C4-2B (cell line): ENCODE measurements at regions not wholly inside any gene's neighbourhood (a gene's known extent, or its start where the extent isn't known, plus 50 kb on each side); places are given as distances from the start of the nearest gene placed in this dataset.
"Not testable (repeated sequence)": the region's sequence is repeated elsewhere in the genome, so short reads cannot be mapped to it uniquely, and the experiment has no call there.

ENCODE experiments used
- H3K27ac ChIP-seq: fragments of 450-650 bp; 2 replicates; pipeline ENCODE4 v1.5.1; 2017
- ZFX ChIP-seq: fragments of 450-650 bp; IDR thresholded peaks from 2 replicates; pipeline ENCODE4 v1.6.1; 2017
- TF ChIP-seq, protein P1 (sequence below): fragments of 450-650 bp; conservative IDR thresholded peaks from 2 replicates; pipeline ENCODE4 v1.5.1; 2017; ENCODE audit warnings: mild to moderate bottlenecking

- H3K27ac ChIP-seq: no peak overlapping the region
- TF ChIP-seq ZFX: no peak
- TF ChIP-seq, protein P1, sequence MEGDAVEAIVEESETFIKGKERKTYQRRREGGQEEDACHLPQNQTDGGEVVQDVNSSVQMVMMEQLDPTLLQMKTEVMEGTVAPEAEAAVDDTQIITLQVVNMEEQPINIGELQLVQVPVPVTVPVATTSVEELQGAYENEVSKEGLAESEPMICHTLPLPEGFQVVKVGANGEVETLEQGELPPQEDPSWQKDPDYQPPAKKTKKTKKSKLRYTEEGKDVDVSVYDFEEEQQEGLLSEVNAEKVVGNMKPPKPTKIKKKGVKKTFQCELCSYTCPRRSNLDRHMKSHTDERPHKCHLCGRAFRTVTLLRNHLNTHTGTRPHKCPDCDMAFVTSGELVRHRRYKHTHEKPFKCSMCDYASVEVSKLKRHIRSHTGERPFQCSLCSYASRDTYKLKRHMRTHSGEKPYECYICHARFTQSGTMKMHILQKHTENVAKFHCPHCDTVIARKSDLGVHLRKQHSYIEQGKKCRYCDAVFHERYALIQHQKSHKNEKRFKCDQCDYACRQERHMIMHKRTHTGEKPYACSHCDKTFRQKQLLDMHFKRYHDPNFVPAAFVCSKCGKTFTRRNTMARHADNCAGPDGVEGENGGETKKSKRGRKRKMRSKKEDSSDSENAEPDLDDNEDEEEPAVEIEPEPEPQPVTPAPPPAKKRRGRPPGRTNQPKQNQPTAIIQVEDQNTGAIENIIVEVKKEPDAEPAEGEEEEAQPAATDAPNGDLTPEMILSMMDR: peak; percentile 54
These were observed 55.1 kb downstream of the RBMXL2 start for GRCh38 chr11:7143908-7144307.

DNA sequence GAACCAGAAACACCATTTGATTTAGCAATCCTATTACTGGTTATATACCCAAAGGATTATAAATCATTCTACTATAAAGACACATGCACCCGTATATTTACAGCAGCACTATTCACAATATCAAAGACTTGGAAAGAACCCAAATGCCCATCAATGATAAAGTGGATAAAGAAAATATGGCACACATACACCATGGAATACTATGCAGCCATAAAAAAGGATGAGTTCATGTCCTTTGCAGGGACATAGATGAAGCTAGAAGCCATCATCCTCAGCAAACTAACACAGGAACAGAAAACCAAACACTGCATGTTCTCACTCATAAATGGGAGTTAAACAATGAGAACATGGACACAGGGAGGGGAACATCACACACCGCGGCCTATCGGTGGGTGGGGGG lies 61.3 kb downstream of the RBMXL2 start:
- H3K27ac ChIP-seq: not testable (repeated sequence)

GRCh38 chr11:7154881-7155361 lies 66.1 kb downstream of the RBMXL2 start:
- H3K27ac ChIP-seq: no peak overlapping the region
- TF ChIP-seq ZFX: no peak
- TF ChIP-seq, protein P1: no peak

DNA sequence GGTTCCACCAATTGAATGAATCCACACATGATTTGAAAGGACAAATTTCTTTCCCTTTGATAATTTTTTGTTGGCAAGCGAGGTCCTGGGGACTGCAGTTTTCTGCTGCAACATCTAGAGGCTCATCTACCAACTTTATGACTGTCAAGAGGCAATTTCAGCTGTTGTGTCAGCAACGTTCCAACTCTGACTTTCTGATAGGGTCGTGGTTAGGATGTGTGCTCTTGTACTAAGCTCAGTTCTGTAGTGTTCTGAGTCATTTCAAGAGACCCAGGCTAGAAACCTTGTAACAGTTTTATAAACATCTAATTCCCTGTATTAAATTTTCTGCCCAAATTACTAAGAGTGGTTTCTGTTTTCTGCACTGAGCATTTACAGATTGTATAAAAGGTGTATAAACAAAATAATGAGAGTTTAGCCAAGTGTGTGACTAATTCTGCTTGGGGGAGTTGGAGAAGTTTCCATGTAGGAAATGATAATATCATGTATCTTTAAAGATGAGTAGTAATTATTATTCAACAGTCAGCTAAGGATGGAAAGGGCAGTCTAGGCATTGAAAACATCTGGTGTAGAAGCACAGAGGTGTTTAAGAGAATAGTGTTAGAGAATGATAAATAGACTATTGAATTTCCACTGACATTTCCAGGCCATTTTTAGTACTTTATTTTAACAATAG lies 72.2 kb downstream of the RBMXL2 start:
- TF ChIP-seq ZFX: no peak
- TF ChIP-seq, protein P1: no peak
- no peak overlapping the region for H3K27ac ChIP-seq

DNA sequence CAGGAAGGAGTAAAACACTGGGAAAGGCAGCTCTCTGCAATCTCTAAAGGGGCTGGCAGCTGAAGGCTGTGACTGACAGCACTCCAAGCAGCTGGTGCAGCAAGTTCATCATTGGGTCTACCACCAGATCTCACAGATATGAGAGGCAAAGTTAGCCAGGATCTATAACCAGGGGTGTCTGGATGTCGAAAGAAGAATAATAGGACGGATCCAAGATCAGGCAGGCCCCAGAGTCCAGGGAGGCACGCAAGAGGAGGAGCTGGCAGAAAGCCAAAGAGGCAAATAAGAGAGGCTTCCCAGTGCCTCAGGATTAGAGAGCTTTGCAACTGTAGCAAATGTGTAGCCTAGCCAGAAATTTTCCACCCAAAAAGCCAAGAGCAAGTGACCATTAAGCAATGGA lies 77.1 kb downstream of the RBMXL2 start:
- TF ChIP-seq, protein P1: no peak
- no peak for TF ChIP-seq ZFX

GRCh38 chr11:7167976-7168740 lies 79.4 kb downstream of the RBMXL2 start:
- no peak for TF ChIP-seq ZFX
- TF ChIP-seq, protein P1: peak; percentile 19
- no peak overlapping the region for H3K27ac ChIP-seq

More for the DNA sequence above, 77.1 kb downstream of the RBMXL2 start:
- H3K27ac ChIP-seq: no peak overlapping the region

DNA sequence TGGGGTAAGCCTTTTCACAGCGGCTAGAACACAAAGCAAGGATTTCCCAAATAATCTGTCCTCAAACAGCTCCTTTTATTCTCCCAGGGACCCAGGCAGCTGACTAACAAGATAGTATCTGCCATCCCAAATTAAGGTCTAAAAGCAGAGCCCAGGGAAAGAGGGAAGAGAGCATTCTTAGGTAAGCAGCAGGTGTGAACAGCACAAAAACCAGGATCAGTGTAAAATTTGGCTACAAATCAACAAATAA lies 79.9 kb downstream of the RBMXL2 start:
- no peak for TF ChIP-seq ZFX
- TF ChIP-seq, protein P1: no peak
- no peak overlapping the region for H3K27ac ChIP-seq

GRCh38 chr11:7170431-7170830 lies 81.3 kb upstream of the SYT9 start:
- TF ChIP-seq, protein P1: no peak
- TF ChIP-seq ZFX: no peak
- no peak overlapping the region for H3K27ac ChIP-seq
